GM21447 (cell line): ENCODE measurements at regions not wholly inside any gene's neighbourhood (a gene's known extent, or its start where the extent isn't known, plus 50 kb on each side); places are given as distances from the start of the nearest gene placed in this dataset.
A peak's percentile ranks its signal among the peaks of the same experiment; 100 is the strongest.
"Not testable (repeated sequence)": the region's sequence is repeated elsewhere in the genome, so short reads cannot be mapped to it uniquely, and the experiment has no call there.

Experiments
- ATAC-seq: cut with Tn5 transposase; IDR thresholded peaks from one replicate; pipeline ENCODE4 v1.9.1; 2021; ENCODE audit not compliant: unreplicated experiment

- no peak for ATAC-seq
Measured at GRCh38 chr18:57954935-57955334, 89.1 kb upstream of the NEDD4L start.

- no peak for ATAC-seq
Measured at GRCh38 chr18:57953883-57954282, 90.1 kb upstream of the NEDD4L start.

DNA sequence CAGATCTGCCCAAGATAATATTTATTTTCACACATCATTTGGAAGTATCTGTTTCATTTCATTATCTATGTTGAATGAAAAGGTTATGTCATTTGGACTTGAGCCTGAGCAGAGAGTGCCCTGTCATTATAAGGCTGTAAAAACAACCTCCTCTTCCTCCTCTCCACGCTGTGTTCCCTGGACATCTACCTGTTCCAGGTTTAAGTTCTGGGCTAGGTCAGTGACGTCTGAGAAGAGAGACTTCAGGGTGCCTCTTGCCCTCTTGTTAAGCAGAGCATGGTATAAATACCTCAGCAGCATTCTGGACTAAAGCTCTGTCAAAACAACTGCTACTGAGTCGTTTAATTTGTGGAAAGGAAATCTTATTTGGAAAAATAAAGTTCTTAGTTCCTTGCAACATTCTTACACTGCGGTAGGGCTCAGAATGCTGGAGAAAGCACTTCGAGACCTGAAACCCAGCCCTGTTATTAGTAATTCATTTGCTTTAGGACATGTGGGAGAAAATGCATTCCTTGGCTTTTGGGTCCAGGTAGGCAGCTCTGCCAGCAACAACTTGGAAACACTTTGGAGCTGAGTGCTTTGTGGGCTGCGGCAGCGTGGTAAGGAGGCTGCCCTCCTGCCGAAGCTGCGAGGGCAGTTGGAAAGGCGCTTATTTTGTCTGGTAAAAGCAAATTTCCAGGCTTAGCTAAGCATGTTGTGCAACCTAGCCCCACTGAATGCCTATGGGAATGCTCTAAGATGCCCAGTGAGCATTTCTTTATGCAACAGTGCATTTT, 91.8 kb upstream of the NEDD4L start:
- ATAC-seq, result no peak

- no peak for ATAC-seq
Measured at GRCh38 chr18:57951117-57951796, 92.8 kb upstream of the NEDD4L start.

DNA sequence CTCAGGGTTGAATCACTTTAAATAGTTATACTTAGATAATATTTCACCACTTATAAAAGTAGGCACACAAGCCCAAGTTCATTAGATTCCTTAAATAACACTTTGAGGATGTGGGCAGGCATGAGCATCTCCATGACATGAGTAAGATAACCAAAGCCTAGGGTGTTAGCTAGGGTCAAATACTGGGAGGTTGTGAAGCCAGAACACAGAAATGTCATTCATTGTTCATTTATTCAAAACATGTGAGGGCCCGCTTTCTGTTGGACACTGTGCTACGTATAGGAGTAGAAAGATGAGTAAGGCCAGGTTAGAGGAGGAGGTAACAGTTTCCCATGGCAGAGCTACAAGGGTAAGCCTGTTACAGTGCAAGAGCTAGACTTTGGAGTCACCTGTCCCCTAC, 93.5 kb upstream of the NEDD4L start:
- no peak for ATAC-seq

DNA sequence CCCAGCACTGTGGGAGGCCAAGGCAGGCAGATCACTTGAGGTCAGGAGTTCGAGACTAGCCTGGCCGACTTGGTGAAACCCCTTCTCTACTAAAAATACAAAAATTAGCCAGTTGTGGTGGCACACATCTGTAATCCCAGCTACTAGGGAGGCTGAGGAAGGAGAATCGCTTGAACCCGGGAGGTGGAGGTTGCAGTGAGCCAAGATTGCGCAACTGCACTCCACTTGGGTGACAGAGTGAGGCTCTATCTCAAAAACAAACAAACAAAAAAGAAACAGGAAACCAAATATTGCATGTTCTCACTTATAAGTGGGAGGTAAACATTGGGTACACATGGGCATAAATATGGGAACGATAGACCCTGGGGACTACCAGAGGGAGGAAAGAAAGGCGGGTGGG, 94.7 kb upstream of the NEDD4L start:
- ATAC-seq, result not testable (repeated sequence)

DNA sequence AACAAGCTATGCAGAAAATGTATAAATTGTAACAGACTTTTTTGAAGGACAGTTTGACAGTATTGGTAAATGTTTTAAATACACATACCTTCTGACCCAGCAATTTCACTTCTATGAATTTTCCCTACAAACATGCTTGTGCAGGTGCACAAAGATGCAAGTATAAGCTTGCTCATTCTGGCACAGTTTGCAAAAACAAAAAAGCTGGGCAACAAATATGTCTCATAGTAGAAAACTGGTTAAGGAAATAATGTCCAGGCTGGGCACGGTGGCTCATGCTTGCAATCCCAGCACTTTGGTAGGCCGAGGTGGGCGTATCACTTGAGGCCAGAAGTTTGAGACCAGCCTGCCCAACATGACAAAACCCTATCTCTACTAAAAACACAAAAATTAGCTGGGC, 96.9 kb upstream of the NEDD4L start:
- no peak for ATAC-seq

DNA sequence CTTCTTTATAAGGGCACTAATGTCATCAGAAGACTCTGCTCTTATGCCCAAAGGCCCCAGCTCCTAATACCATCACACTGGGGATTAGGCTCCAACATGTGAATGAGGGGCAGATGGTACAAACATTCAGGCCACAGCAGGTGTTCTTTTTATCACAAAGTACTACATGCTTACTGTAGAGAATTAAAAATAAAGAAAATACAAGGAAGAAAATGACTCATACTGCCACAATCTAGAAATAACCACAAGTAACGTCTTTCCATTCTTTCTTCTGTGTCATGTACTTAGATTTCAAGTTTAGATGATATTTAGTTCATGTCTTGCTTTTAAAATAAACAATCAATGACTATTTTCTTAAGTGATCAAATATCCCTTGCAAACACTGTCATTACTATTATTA, 100.3 kb upstream of the NEDD4L start:
- no peak for ATAC-seq

GRCh38 chr18:57942493-57942892, 101.5 kb upstream of the NEDD4L start:
- ATAC-seq, result no peak

DNA sequence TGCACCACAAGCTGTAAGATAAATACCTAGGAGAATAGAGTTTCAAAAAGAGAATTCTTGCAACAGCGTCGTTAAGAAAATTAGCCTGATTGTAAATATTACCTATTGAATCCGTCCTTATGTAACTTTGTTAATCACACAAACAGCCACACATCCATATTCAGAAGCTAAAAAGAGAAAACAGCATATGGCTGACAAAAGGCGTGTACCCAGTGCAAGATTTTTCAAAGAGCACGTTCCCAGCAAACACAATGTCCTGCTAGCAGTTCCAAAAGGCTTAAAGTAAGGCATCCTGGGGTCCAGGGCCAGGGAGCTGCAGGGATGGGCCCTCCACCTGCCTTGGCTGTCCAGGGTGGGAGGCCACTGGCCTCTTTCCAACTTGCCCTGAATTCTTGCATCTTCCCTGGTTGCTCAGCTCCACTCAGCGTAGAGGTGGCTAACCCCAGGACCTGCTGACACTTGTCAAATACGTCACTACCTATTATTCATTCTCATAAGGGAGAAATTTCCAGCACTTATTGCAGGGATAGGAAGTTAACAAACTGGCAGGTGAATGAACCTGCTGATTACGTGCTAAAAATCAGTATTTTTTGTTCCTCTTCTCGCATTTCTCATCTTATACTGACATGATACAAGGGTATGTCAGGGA, 102.1 kb upstream of the NEDD4L start:
- ATAC-seq, result no peak

GRCh38 chr18:57940166-57940660, 103.8 kb upstream of the NEDD4L start:
- no peak for ATAC-seq

DNA sequence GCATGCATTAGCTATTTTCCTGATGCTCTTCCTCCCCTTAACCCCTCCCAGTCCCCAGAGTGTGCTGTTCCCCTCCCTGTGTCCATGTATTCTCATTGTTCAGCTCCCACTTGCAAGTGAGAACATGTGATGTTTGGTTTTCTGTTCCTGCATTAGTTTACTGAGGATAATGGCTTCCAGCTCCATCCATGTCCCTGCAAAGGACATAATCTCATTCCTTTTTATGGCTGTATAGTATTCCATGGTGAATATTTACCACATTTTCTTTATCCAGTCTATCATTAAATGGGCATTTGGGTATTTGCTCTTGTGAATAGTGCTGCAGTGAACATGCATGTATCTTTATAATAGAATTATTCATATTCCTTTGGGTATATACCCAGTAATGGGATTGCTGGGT, 109.7 kb upstream of the NEDD4L start:
- ATAC-seq, result not testable (repeated sequence)

DNA sequence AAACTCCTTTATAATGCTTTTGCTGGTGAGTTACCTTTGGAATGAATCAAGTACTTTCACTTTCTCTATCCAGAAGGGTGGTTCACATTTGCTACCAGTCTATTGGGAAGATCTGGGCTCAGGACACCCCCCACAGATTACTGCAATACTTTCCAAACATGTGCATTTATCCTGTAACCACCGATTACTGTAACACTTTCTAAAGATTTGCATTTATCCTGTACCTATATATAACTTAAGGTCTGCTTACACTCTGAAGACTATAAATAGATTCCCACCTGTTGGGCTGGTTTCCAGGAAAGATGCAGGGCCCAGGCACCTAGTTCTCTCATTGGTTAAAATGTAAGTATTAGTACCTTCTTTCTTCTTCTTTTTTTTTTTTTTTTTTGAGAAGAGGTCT, 113.0 kb upstream of the NEDD4L start:
- peak; percentile 88 for ATAC-seq

DNA sequence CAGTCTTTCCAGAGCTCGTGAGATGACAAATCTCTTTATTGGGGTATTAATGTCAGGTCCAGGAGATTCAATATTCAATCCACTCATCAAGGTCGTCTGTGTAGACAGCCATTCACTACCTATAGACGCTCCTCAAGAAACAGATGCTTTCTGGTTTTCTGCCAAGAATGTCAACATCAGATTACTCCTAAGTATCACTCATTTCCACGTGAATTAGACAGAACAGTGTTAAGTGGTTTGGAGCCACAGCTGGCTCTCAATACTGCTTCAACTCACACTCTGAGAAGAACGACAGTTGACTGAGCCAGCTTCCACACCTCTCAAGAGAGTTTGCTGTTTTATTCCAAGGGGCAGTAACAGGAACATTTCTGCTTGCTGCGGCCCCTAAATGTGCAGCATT, 113.5 kb upstream of the NEDD4L start:
- ATAC-seq, result no peak

GRCh38 chr18:57929922-57930321, 114.1 kb upstream of the NEDD4L start:
- no peak for ATAC-seq

GRCh38 chr18:57928466-57928865, 115.6 kb upstream of the NEDD4L start:
- no peak for ATAC-seq

- no peak for ATAC-seq
Measured at GRCh38 chr18:57927511-57927910, 116.5 kb upstream of the NEDD4L start.

DNA sequence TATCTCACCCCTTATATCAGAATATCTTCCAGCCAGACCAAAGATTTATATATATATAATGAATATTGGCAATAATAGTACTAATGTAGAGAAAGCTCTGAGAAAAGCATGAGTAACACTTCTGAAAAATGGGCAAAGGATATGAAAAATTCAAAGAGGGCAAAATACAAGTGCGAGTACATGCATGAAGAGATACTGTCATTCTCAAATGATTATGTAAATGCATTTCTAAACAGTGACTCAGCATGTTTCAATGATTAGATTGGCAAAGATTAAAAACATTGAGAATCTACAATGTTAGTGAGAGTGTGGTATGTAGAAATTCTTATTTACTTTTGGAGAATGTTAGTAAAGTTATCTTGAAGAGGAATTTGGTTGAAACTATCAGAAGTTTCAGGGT, 118.3 kb upstream of the NEDD4L start:
- ATAC-seq, result no peak

- ATAC-seq, result no peak
Measured at GRCh38 chr18:57923611-57924010, 120.4 kb upstream of the NEDD4L start.

- no peak for ATAC-seq
Measured at GRCh38 chr18:57922885-57923284, 119.8 kb upstream of the ATP8B1 start.

DNA sequence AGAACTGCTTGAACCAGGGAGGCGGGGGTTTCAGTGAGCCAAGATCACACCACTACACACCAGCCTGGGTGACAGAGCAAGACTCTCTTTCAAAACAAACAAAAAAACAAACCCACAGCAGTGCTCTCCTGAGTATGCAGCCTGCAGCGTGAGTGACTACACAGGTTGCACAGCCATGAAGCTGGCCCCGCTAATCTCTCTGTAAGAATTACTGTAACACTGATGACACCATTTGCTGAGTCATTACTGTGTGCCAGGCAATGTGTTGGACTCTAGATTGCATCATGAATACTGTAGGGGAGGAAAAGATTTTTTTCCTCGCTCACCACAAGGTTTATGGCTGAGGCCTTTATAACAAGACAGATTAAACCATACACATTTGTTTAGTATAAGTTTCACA, 118.6 kb upstream of the ATP8B1 start:
- ATAC-seq, result no peak

DNA sequence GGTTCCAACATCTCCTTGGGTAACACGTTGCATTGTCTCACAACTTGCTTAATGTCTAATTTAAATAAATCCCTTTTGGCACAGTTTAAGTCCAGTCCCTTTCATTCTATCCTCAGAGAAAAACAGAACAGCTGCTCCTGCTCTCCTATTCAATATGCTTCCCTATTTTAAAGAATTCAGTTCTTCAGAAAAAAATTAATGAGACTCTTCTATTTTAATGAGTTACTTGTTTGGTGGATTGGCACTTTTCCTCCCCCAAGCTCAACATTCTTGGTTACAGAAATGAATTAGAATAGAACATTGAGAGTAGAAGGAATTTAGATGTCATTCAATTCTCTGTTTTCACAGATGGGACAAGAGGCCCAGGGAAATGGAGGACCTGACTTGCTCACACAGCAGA, 116.9 kb upstream of the ATP8B1 start:
- no peak for ATAC-seq
